HCT116 (cell line): ENCODE measurements at regions not wholly inside any gene's neighbourhood (a gene's known extent, or its start where the extent isn't known, plus 50 kb on each side); places are given as distances from the start of the nearest gene placed in this dataset.

ENCODE experiments used
- CTCF ChIP-seq, 3 experiments: fragments of 200-600 bp in 1 of 3; sonication (generic) in 1 of 3; IDR thresholded peaks in 2 of 3; conservative IDR thresholded peaks in 1 of 3; 2 replicates each; pipeline ENCODE4 v1.5.1; 2012 to 2017; ENCODE audit warnings: low read depth in 2 of 3, low read length in 2 of 3, antibody characterized with exemption in 1 of 3, borderline replicate concordance in 1 of 3, control low read depth in 1 of 3, mild to moderate bottlenecking in 1 of 3, mixed read lengths in 1 of 3, mixed run types in 1 of 3, moderate library complexity in 1 of 3; ENCODE audit not compliant: insufficient read depth in 1 of 3
- FOSL1 ChIP-seq: IDR thresholded peaks from 2 replicates; pipeline ENCODE4 v1.6.1; 2012; ENCODE audit warnings: low read depth
- POLR2A ChIP-seq: IDR thresholded peaks from 2 replicates; pipeline ENCODE4 v1.7.0; 2011; ENCODE audit warnings: borderline replicate concordance; ENCODE audit not compliant: insufficient read depth, insufficient read length; ENCODE audit errors: extremely low read depth
- REST ChIP-seq: IDR thresholded peaks from 2 replicates; pipeline ENCODE4 v1.6.1; 2012; ENCODE audit warnings: low read depth
- ZNF274 ChIP-seq: fragments of 200-500 bp; sonication (Bioruptor generic); IDR thresholded peaks from 2 replicates; pipeline ENCODE4 v1.6.1; 2014; ENCODE audit warnings: mild to moderate bottlenecking, low read depth, low read length, inconsistent platforms

- no peak for TF ChIP-seq REST
- TF ChIP-seq CTCF (IDR thresholded peaks at IDR 0.05 in 2 of 3, conservative IDR thresholded peaks at IDR 0.05 in 1 of 3; ENCODE audit: borderline replicate concordance in 1 of 3, insufficient read depth in 1 of 3, low read depth in 2 of 3, low read length in 2 of 3): no peak
- TF ChIP-seq ZNF274: no peak
- no peak for TF ChIP-seq POLR2A
- TF ChIP-seq FOSL1: no peak
Measured at GRCh38 chr6:104326173-104327001, 533.3 kb downstream of the HACE1 start.
